ENCODE measurements at regions not wholly inside any gene's neighbourhood (a gene's known extent, or its start where the extent isn't known, plus 50 kb on each side); places are given as distances from the start of the nearest gene placed in this dataset.

DNA sequence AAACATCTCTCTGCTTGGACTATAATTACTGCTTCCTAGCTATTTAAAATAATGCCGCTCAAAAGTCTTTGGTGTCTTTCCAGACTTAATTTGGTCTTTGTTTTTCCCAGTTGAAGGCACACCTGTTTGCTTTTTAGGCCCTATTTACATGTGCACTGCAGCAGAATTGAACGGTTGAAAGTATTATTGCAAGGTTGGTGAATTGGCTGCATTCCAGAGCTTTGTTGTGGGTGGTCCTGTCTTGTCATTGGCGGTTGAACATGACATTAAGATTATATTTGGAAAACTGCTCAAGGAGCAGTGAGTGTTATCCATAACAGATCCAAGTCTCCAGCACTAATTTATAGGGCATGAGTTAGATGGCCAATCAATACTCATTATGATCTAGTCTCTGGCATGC lies 656.3 kb downstream of the PTPRC start:
- H3K4me3 ChIP-seq (ENCODE audit: low read depth in 1 of 2, low read length in 2 of 2): no peak overlapping the region
- no peaks in the 10 kb centered on the region for H3K36me3 ChIP-seq (ENCODE audit: insufficient read depth, low read length)
- no peaks in the 10 kb centered on the region for H3K27me3 ChIP-seq (ENCODE audit: control insufficient read depth in 1 of 2, insufficient read depth in 2 of 2, low read length in 2 of 2)
- H3K4me1 ChIP-seq (ENCODE audit: insufficient read depth, low read length): no peaks in the 10 kb centered on the region
- no peaks in the 10 kb centered on the region for H3K9me3 ChIP-seq (ENCODE audit: low read length)
- H3K9ac ChIP-seq (ENCODE audit: low read length): no peak overlapping the region
- H3K27ac ChIP-seq (ENCODE audit: low read depth, low read length): no peak overlapping the region

DNA sequence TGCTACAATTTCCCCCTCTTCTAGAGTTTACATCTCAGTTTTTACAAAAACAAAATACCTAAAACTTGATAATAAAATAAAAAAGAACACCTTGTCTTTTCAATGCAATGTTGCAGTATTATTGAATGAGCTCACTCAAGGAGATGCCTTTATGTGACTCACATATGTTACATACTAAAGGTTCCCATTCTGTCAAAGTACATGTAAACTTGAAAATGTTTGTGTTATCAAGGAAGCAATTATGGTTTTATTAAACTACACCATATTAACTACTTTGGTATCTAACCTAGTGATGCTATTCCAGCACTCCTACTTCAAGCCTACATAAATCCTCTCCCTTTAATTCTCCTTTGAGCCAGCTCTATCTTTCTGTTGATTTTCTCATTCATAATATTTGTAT lies 658.3 kb downstream of the PTPRC start:
- no peak overlapping the region for H3K27ac ChIP-seq (ENCODE audit: low read depth, low read length)
- no peak overlapping the region for H3K4me3 ChIP-seq (ENCODE audit: low read depth in 1 of 2, low read length in 2 of 2)
- H3K4me1 ChIP-seq (ENCODE audit: insufficient read depth, low read length): no peaks in the 10 kb centered on the region
- no peak overlapping the region for H3K9ac ChIP-seq (ENCODE audit: low read length)
- H3K27me3 ChIP-seq (ENCODE audit: control insufficient read depth in 1 of 2, insufficient read depth in 2 of 2, low read length in 2 of 2): no peaks in the 10 kb centered on the region
- no peaks in the 10 kb centered on the region for H3K9me3 ChIP-seq (ENCODE audit: low read length)
- no peaks in the 10 kb centered on the region for H3K36me3 ChIP-seq (ENCODE audit: insufficient read depth, low read length)

DNA sequence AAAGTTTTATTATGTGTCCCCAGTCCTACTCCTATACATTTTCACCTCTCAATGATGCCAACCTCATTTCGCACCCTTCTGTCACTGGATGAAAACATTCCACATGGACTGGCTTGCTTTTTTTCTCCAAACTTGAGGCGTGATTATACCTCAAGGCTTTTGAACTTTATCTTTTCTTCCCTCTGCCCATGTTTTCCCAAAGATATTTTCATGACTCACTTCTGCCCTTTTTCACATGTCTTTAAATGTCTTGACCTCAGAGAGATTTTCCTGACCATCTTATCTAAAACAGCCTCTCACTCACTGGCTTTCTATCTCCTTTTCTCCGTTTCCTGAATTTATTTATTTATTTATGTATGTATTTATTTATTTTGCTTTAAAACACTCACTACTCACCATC lies 659.0 kb downstream of the PTPRC start:
- Histone ChIP-seq H3K27ac (ENCODE audit: low read depth, low read length) (no peak overlapping the region), H3K27me3 (ENCODE audit: control insufficient read depth in 1 of 2, insufficient read depth in 2 of 2, low read length in 2 of 2) (no peaks in the 10 kb centered on the region)

DNA sequence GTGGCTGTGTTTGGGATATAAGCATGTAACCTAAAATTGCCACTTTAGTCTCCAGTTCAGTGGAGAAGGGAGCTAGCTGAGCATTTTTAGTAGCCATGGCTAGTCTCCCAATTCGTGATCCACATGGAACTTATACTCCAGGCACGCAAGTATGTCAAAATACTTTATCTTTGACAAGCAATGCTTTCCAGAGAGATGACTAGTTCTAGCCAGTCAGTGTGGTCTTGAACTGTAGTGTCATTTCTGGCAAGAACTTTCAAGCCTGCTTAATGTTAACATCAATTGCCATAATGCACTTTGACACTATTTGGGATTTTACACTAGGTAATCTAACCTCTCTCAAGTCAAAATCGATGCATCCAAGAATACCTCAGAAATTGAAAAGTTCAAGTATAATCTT lies 660.0 kb downstream of the PTPRC start:
- Histone ChIP-seq H3K4me1 (ENCODE audit: insufficient read depth, low read length) (no peaks in the 10 kb centered on the region), H3K4me3 (ENCODE audit: low read depth in 1 of 2, low read length in 2 of 2) (no peak overlapping the region), H3K27me3 (ENCODE audit: control insufficient read depth in 1 of 2, insufficient read depth in 2 of 2, low read length in 2 of 2) (no peaks in the 10 kb centered on the region), H3K9me3 (ENCODE audit: low read length) (no peaks in the 10 kb centered on the region), H3K36me3 (ENCODE audit: insufficient read depth, low read length) (no peaks in the 10 kb centered on the region), H3K27ac (ENCODE audit: low read depth, low read length) (no peak overlapping the region), H3K9ac (ENCODE audit: low read length) (no peak overlapping the region)

More for the DNA sequence above, 659.0 kb downstream of the PTPRC start:
- H3K9ac ChIP-seq (ENCODE audit: low read length): no peak overlapping the region
- H3K4me3 ChIP-seq (ENCODE audit: low read depth in 1 of 2, low read length in 2 of 2): no peak overlapping the region
- H3K36me3 ChIP-seq (ENCODE audit: insufficient read depth, low read length): no peaks in the 10 kb centered on the region
- no peaks in the 10 kb centered on the region for H3K9me3 ChIP-seq (ENCODE audit: low read length)
- no peaks in the 10 kb centered on the region for H3K4me1 ChIP-seq (ENCODE audit: insufficient read depth, low read length)

DNA sequence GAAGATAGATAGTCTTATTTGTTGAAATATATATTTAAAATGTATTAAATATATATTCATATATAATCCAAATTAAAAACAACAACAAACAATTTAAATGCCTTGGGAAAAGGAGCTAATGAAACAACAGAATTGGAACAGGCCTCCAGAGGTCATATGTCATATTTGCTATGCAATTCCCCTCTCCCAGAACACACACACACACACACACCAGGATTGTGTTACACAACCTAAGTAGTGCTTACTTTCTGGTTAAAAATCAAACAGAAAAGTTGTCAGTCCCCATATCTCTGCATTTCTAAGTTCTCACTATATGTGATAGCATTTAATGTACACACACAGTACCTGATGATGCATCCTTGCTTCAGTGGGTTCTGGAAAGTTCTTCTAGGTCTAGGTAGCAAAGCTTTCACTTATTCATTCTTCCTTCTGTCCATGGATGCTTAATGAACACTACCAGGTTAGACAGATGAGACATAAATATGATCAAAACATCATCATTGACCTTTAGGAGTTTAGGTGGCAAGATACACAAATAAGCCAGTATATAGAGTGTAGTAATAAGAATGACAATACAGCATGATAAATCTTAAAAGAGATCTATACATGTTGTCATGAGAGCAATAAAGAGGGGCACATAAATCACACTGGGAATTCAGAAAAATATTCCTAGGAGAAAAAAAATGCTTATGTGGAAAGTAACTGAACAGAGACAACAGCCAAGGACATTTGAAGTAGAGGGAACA lies 662.8 kb downstream of the PTPRC start:
- H3K4me1 ChIP-seq (ENCODE audit: insufficient read depth, low read length): no peaks in the 10 kb centered on the region
- no peak overlapping the region for H3K27ac ChIP-seq (ENCODE audit: low read depth, low read length)
- no peaks in the 10 kb centered on the region for H3K27me3 ChIP-seq (ENCODE audit: control insufficient read depth in 1 of 2, insufficient read depth in 2 of 2, low read length in 2 of 2)
- no peaks in the 10 kb centered on the region for H3K36me3 ChIP-seq (ENCODE audit: insufficient read depth, low read length)
- H3K4me3 ChIP-seq (ENCODE audit: low read depth in 1 of 2, low read length in 2 of 2): no peak overlapping the region
- no peaks in the 10 kb centered on the region for H3K9me3 ChIP-seq (ENCODE audit: low read length)
- H3K9ac ChIP-seq (ENCODE audit: low read length): no peak overlapping the region

DNA sequence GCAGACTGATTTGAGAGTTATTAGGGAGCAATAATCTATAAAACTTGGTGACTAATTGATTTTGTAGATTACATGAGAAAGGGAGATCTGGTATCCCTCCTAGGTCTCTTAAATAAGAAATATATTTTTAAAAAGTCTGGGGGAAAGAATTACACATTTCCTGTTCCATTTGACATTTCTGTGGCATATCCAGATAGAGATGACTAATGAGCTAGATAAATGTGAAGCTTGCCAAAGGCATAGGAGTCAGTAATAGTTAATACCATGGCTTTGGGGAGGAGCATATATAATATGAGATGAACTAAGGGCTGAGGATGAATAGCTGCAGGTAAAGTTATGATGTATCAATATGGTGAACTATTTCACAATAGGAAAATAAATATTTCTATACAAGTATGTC lies 663.7 kb downstream of the PTPRC start:
- Histone ChIP-seq H3K9me3 (ENCODE audit: low read length) (no peaks in the 10 kb centered on the region), H3K9ac (ENCODE audit: low read length) (no peak overlapping the region), H3K27ac (ENCODE audit: low read depth, low read length) (no peak overlapping the region), H3K27me3 (ENCODE audit: control insufficient read depth in 1 of 2, insufficient read depth in 2 of 2, low read length in 2 of 2) (no peaks in the 10 kb centered on the region), H3K4me3 (ENCODE audit: low read depth in 1 of 2, low read length in 2 of 2) (no peak overlapping the region), H3K4me1 (ENCODE audit: insufficient read depth, low read length) (no peaks in the 10 kb centered on the region), H3K36me3 (ENCODE audit: insufficient read depth, low read length) (no peaks in the 10 kb centered on the region)

DNA sequence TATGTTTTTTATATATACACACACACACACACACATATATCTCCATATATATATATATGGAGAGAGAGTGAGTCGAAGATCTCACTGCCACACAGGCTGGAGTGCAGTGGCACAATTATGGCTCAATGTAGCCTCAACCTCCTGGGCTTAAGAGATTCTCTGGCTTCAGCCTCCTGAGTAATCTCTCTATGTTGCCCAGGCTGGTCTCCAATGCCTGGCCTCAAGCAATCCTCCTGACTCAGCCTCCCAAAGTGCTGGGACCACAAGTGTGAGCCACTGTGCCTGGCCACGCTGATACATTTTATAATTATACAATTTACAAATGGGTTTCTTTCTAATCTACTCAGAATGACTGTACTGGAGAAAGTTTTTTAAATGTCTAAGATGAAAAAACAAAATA lies 664.2 kb downstream of the PTPRC start:
- Histone ChIP-seq H3K4me1 (ENCODE audit: insufficient read depth, low read length) (no peaks in the 10 kb centered on the region), H3K27me3 (ENCODE audit: control insufficient read depth in 1 of 2, insufficient read depth in 2 of 2, low read length in 2 of 2) (no peaks in the 10 kb centered on the region), H3K27ac (ENCODE audit: low read depth, low read length) (no peak overlapping the region), H3K36me3 (ENCODE audit: insufficient read depth, low read length) (no peaks in the 10 kb centered on the region), H3K4me3 (ENCODE audit: low read depth in 1 of 2, low read length in 2 of 2) (no peak overlapping the region), H3K9me3 (ENCODE audit: low read length) (no peaks in the 10 kb centered on the region), H3K9ac (ENCODE audit: low read length) (no peak overlapping the region)

DNA sequence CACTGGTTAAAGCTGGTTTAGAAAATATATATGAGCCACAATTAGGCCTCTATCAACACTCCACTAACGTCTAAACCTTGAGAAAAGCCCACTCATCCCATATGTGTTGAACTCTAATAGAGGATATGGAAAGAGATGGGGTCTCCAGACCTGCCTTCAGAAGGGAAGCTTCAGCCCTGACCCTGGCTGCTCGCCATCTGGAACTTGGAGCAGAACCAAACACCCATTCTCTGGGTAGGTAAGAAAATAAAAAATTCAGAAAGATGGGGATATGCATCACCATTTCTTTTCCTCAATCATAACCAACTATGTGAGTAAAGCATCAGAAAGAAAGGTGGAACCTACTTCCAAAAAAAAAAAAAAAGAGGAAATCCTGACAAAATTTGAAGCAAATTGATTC lies 666.2 kb downstream of the PTPRC start:
- no peaks in the 10 kb centered on the region for H3K36me3 ChIP-seq (ENCODE audit: insufficient read depth, low read length)
- H3K9me3 ChIP-seq (ENCODE audit: low read length): no peaks in the 10 kb centered on the region
- H3K4me3 ChIP-seq (ENCODE audit: low read depth in 1 of 2, low read length in 2 of 2): no peak overlapping the region
- no peak overlapping the region for H3K9ac ChIP-seq (ENCODE audit: low read length)
- no peak overlapping the region for H3K27ac ChIP-seq (ENCODE audit: low read depth, low read length)
- no peaks in the 10 kb centered on the region for H3K4me1 ChIP-seq (ENCODE audit: insufficient read depth, low read length)
- no peaks in the 10 kb centered on the region for H3K27me3 ChIP-seq (ENCODE audit: control insufficient read depth in 1 of 2, insufficient read depth in 2 of 2, low read length in 2 of 2)

DNA sequence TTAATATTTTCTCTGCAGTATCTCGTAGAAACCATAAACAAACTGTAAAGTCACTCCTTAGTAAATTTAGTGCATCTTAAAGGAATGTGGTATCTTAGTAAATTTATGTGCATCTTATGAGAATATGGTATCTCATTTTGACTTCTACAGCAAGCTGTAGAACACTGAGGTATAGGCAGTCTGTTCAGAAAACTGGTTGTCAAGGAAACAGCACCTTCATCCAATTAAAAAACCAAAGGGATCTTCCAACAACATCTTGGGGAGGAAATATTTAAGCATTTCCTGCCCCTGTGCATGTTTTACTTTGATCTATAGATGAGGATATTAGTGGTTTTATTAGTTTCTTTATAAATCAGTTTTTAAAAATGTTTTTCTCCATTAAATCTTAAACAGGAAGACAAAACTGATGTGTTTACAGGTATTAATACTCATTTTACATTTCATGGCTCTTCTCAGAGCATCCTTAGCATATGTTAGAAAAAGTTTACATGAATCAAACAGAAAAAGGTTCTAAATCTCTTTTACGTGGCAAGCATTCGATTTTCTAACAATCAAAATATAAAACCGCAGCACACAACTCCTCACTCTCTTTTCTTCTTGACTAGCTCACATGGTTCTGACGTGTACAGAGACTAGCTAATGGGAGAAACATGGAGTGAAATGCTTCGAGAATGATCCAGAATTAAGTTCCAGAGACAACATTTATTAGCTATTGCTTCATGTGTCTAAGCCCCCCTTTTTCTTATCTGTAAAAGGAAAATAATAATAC lies 668.8 kb downstream of the PTPRC start:
- Histone ChIP-seq H3K4me1 (ENCODE audit: insufficient read depth, low read length) (no peaks in the 10 kb centered on the region), H3K36me3 (ENCODE audit: insufficient read depth, low read length) (no peaks in the 10 kb centered on the region), H3K9ac (ENCODE audit: low read length) (no peak overlapping the region), H3K4me3 (ENCODE audit: low read depth in 1 of 2, low read length in 2 of 2) (no peak overlapping the region), H3K9me3 (ENCODE audit: low read length) (no peaks in the 10 kb centered on the region), H3K27ac (ENCODE audit: low read depth, low read length) (no peak overlapping the region), H3K27me3 (ENCODE audit: control insufficient read depth in 1 of 2, insufficient read depth in 2 of 2, low read length in 2 of 2) (no peaks in the 10 kb centered on the region)

DNA sequence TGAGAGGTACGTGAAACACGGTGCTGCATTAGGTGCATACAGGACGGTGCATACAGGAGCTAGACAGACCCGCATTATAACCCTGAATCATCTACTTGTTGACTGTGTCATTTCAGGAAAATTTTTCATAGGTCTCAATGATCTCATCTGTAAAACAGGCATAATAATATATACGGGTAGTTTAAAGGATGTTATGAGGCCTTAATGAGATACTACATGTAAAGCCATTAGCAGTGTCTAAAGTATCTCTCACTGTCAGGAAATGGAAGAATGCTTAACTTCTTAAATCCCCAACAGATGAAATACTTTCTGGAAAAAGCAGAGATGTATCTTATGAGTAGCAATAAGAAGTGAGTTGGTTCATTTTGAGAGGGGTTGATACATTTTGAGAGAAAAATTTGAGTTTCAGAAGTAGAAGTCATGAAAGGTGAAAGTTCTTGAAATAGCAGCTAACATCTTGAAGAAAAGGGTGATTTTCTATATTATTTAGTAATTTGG lies 669.6 kb downstream of the PTPRC start:
- no peaks in the 10 kb centered on the region for H3K9me3 ChIP-seq (ENCODE audit: low read length)
- H3K4me3 ChIP-seq (ENCODE audit: low read depth in 1 of 2, low read length in 2 of 2): no peak overlapping the region
- H3K36me3 ChIP-seq (ENCODE audit: insufficient read depth, low read length): no peaks in the 10 kb centered on the region
- H3K4me1 ChIP-seq (ENCODE audit: insufficient read depth, low read length): no peaks in the 10 kb centered on the region
- no peak overlapping the region for H3K27ac ChIP-seq (ENCODE audit: low read depth, low read length)
- no peak overlapping the region for H3K9ac ChIP-seq (ENCODE audit: low read length)
- no peaks in the 10 kb centered on the region for H3K27me3 ChIP-seq (ENCODE audit: control insufficient read depth in 1 of 2, insufficient read depth in 2 of 2, low read length in 2 of 2)

DNA sequence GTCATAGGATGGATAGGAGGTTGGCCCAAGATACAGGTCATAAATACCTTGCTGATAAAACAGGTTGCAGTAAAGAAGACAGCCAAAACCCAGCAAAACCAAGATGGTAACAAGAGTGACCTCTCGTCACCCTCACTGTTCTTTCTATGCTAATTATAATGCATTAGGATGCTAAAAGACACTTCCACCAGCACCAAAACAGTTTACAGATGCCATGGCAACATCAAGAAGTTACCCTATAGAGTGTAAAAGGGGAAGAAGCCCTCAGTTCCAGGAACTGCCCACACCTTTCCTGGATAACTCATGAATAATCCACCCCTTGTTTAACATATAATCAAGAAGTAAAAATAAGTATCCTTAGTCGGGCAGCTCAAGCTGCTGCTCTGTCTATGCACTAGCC lies 671.9 kb downstream of the PTPRC start:
- H3K36me3 ChIP-seq (ENCODE audit: insufficient read depth, low read length): no peaks in the 10 kb centered on the region
- H3K27ac ChIP-seq (ENCODE audit: low read depth, low read length): no peak overlapping the region
- H3K4me3 ChIP-seq (ENCODE audit: low read depth in 1 of 2, low read length in 2 of 2): no peak overlapping the region
- no peaks in the 10 kb centered on the region for H3K4me1 ChIP-seq (ENCODE audit: insufficient read depth, low read length)
- no peaks in the 10 kb centered on the region for H3K27me3 ChIP-seq (ENCODE audit: control insufficient read depth in 1 of 2, insufficient read depth in 2 of 2, low read length in 2 of 2)
- no peaks in the 10 kb centered on the region for H3K9me3 ChIP-seq (ENCODE audit: low read length)
- H3K9ac ChIP-seq (ENCODE audit: low read length): no peak overlapping the region

Data from muscle layer of colon (tissue), 2 donors.